T-helper 9 cell (primary cell): ENCODE measurements at regions not wholly inside any gene's neighbourhood (a gene's known extent, or its start where the extent isn't known, plus 50 kb on each side); places are given as distances from the start of the nearest gene placed in this dataset.
"Not testable (repeated sequence)": the region's sequence is repeated elsewhere in the genome, so short reads cannot be mapped to it uniquely, and the experiment has no call there.

ENCODE experiments used
- DNase-seq: peaks from one replicate; pipeline ENCODE4 v3.0.0-alpha.2; 2020

GRCh38 chr12:93221841-93222240 lies 155.9 kb upstream of the NUDT4 start:
- DNase-seq: no peak

GRCh38 chr12:93223440-93224426 lies 154.0 kb upstream of the NUDT4 start:
- DNase-seq: no peak

GRCh38 chr12:93225094-93225493 lies 152.6 kb upstream of the NUDT4 start:
- no peak for DNase-seq

GRCh38 chr12:93226361-93226760 lies 151.4 kb upstream of the NUDT4 start:
- DNase-seq: no peak

GRCh38 chr12:93229494-93230325 lies 148.0 kb upstream of the NUDT4 start:
- DNase-seq: no peak

- DNase-seq: no peak
These were observed 147.4 kb upstream of the NUDT4 start for GRCh38 chr12:93230326-93230720.

GRCh38 chr12:93231938-93232337 lies 145.8 kb upstream of the NUDT4 start:
- DNase-seq: no peak

- DNase-seq: no peak
These were observed 143.1 kb upstream of the NUDT4 start for GRCh38 chr12:93234641-93235040.

- DNase-seq: no peak
These were observed 141.8 kb upstream of the NUDT4 start for GRCh38 chr12:93235881-93236280.

GRCh38 chr12:93237235-93237915 lies 140.3 kb upstream of the NUDT4 start:
- no peak for DNase-seq

- not testable (repeated sequence) for DNase-seq
These were observed 139.0 kb upstream of the NUDT4 start for GRCh38 chr12:93238512-93239262.

GRCh38 chr12:93239789-93240188 lies 137.9 kb upstream of the NUDT4 start:
- not testable (repeated sequence) for DNase-seq

GRCh38 chr12:93242154-93242972 lies 135.4 kb upstream of the NUDT4 start:
- DNase-seq: no peak

GRCh38 chr12:93243382-93243688 lies 134.4 kb upstream of the NUDT4 start:
- no peak for DNase-seq

- no peak for DNase-seq
These were observed 133.8 kb upstream of the NUDT4 start for GRCh38 chr12:93243689-93244513.

GRCh38 chr12:93244514-93245077 lies 133.1 kb upstream of the NUDT4 start:
- no peak for DNase-seq

GRCh38 chr12:93245543-93245942 lies 132.2 kb upstream of the NUDT4 start:
- no peak for DNase-seq

GRCh38 chr12:93247313-93247991 lies 130.3 kb upstream of the NUDT4 start:
- DNase-seq: no peak

- DNase-seq: no peak
These were observed 125.5 kb upstream of the NUDT4 start for GRCh38 chr12:93252221-93252620.

GRCh38 chr12:93254911-93255310 lies 122.8 kb upstream of the NUDT4 start:
- DNase-seq: no peak
